HEK293 (cell line): ENCODE measurements at regions not wholly inside any gene's neighbourhood (a gene's known extent, or its start where the extent isn't known, plus 50 kb on each side); places are given as distances from the start of the nearest gene placed in this dataset.

ENCODE experiments used
- CTCF ChIA-PET: fragments of 350-600 bp; formaldehyde crosslinking; extraction: SDS; loops from one replicate; lab custom pipeline; 2021; ENCODE audit warnings: antibody characterized with exemption; lab: Yijun Ruan, JAX
- POLR2A ChIA-PET: fragments of 300-600 bp; formaldehyde crosslinking; extraction: SDS; loops from one replicate; lab custom pipeline; 2020; ENCODE audit warnings: antibody characterized with exemption, inconsistent platforms; lab: Yijun Ruan, JAX
- H3K27ac ChIP-seq: fragments of 200-500 bp; sonication (Bioruptor generic); 2 replicates; pipeline ENCODE4 v1.5.1; 2014; ENCODE audit warnings: low read depth, low read length, control low read depth, inconsistent platforms; ENCODE audit errors: extremely low read depth
- H3K36me3 ChIP-seq, 2 experiments: fragments of 200-500 bp in 1 of 2; sonication (Bioruptor generic) in 1 of 2; 1 replicate in 1 of 2; 2 replicates in 1 of 2; pipeline ENCODE4 v1.5.1; 2014 to 2017; ENCODE audit warnings: inconsistent platforms in 2 of 2, low read length in 2 of 2; ENCODE audit not compliant: control insufficient read depth in 2 of 2, insufficient read depth in 1 of 2
- H3K4me1 ChIP-seq: fragments of 200-500 bp; sonication (Bioruptor generic); 2 replicates; pipeline ENCODE4 v1.5.1; 2014; ENCODE audit warnings: mild to moderate bottlenecking, low read length, inconsistent platforms; ENCODE audit not compliant: control insufficient read depth, insufficient read depth
- H3K4me3 ChIP-seq: 2 replicates; pipeline ENCODE4 v1.5.1; 2011; ENCODE audit warnings: low read depth, mild to moderate bottlenecking, control low read depth, low read length, moderate library complexity
- H3K9me3 ChIP-seq: fragments of 200-500 bp; sonication (Bioruptor generic); 2 replicates; pipeline ENCODE4 v1.5.1; 2014; ENCODE audit warnings: low read depth, low read length, inconsistent platforms; ENCODE audit not compliant: control insufficient read depth, insufficient read depth
- EGR2 ChIP-seq: fragments of 450-650 bp; formaldehyde crosslinking; IDR thresholded peaks from 2 replicates; pipeline ENCODE4 v1.5.1; 2016; ENCODE audit warnings: low read depth, missing biosample characterization, missing genetic modification characterization
- FEZF1 ChIP-seq: fragments of 450-650 bp; formaldehyde crosslinking; IDR thresholded peaks from 2 replicates; pipeline ENCODE4 v1.5.1; 2016; ENCODE audit warnings: missing biosample characterization, missing genetic modification characterization
- GLIS1 ChIP-seq: fragments of 450-650 bp; formaldehyde crosslinking; IDR thresholded peaks from 2 replicates; pipeline ENCODE4 v1.5.1; 2016; ENCODE audit warnings: missing biosample characterization, missing genetic modification characterization
- KLF9 ChIP-seq: fragments of 450-650 bp; formaldehyde crosslinking; IDR thresholded peaks from 2 replicates; pipeline ENCODE4 v1.5.1; 2016; ENCODE audit warnings: missing biosample characterization, missing genetic modification characterization, low read depth
- OVOL3 ChIP-seq: fragments of 450-650 bp; formaldehyde crosslinking; IDR thresholded peaks from 2 replicates; pipeline ENCODE4 v1.5.1; 2016; ENCODE audit warnings: missing biosample characterization, missing genetic modification characterization
- RBAK ChIP-seq: fragments of 450-650 bp; formaldehyde crosslinking; IDR thresholded peaks from 2 replicates; pipeline ENCODE4 v1.5.1; 2016; ENCODE audit warnings: missing biosample characterization, missing genetic modification characterization
- SP7 ChIP-seq: fragments of 450-650 bp; formaldehyde crosslinking; IDR thresholded peaks from 2 replicates; pipeline ENCODE4 v1.5.1; 2016; ENCODE audit warnings: missing biosample characterization, missing genetic modification characterization
- ZEB2 ChIP-seq: fragments of 450-650 bp; formaldehyde crosslinking; IDR thresholded peaks from 2 replicates; pipeline ENCODE4 v1.5.1; 2016; ENCODE audit warnings: missing biosample characterization, missing genetic modification characterization
- ZNF112 ChIP-seq: fragments of 450-650 bp; formaldehyde crosslinking; IDR thresholded peaks from 2 replicates; pipeline ENCODE4 v1.5.0; 2017; ENCODE audit warnings: missing biosample characterization, missing genetic modification characterization
- ZNF133 ChIP-seq: fragments of 450-650 bp; formaldehyde crosslinking; IDR thresholded peaks from 2 replicates; pipeline ENCODE4 v1.5.1; 2016; ENCODE audit warnings: missing biosample characterization, missing genetic modification characterization
- ZNF211 ChIP-seq: fragments of 450-650 bp; formaldehyde crosslinking; IDR thresholded peaks from 2 replicates; pipeline ENCODE4 v1.5.1; 2016; ENCODE audit warnings: low read depth, missing biosample characterization, missing genetic modification characterization
- ZNF366 ChIP-seq: fragments of 450-650 bp; formaldehyde crosslinking; conservative IDR thresholded peaks from 2 replicates; pipeline ENCODE4 v1.5.1; 2016; ENCODE audit warnings: missing biosample characterization, missing genetic modification characterization
- ZNF585B ChIP-seq: fragments of 450-650 bp; formaldehyde crosslinking; IDR thresholded peaks from 2 replicates; pipeline ENCODE4 v1.5.1; 2016; ENCODE audit warnings: missing biosample characterization, missing genetic modification characterization
- ZNF623 ChIP-seq: fragments of 450-650 bp; formaldehyde crosslinking; IDR thresholded peaks from 2 replicates; pipeline ENCODE4 v1.5.1; 2016; ENCODE audit warnings: missing biosample characterization, missing genetic modification characterization
- ZNF639 ChIP-seq: fragments of 450-650 bp; formaldehyde crosslinking; IDR thresholded peaks from 2 replicates; pipeline ENCODE4 v1.5.1; 2016; ENCODE audit warnings: missing biosample characterization, missing genetic modification characterization
- ZNF707 ChIP-seq: fragments of 450-650 bp; formaldehyde crosslinking; IDR thresholded peaks from 2 replicates; pipeline ENCODE4 v1.5.1; 2016; ENCODE audit warnings: missing biosample characterization, missing genetic modification characterization
- ZNF777 ChIP-seq: fragments of 450-650 bp; formaldehyde crosslinking; IDR thresholded peaks from 2 replicates; pipeline ENCODE4 v1.5.1; 2017; ENCODE audit warnings: missing biosample characterization, missing genetic modification characterization, borderline replicate concordance
- ZNF785 ChIP-seq: fragments of 450-650 bp; formaldehyde crosslinking; IDR thresholded peaks from 2 replicates; pipeline ENCODE4 v1.5.1; 2016; ENCODE audit warnings: missing biosample characterization, missing genetic modification characterization
- ZSCAN18 ChIP-seq: fragments of 450-650 bp; formaldehyde crosslinking; IDR thresholded peaks from 2 replicates; pipeline ENCODE4 v1.5.1; 2016; ENCODE audit warnings: missing biosample characterization, missing genetic modification characterization
- TF ChIP-seq, protein P1 (sequence below): fragments of 450-650 bp; formaldehyde crosslinking; IDR thresholded peaks from 2 replicates; pipeline ENCODE4 v1.5.1; 2016; ENCODE audit warnings: missing biosample characterization, missing genetic modification characterization
- TF ChIP-seq, protein P2 (sequence below): fragments of 450-650 bp; formaldehyde crosslinking; IDR thresholded peaks from 2 replicates; pipeline ENCODE4 v1.5.1; 2016; ENCODE audit warnings: missing biosample characterization, missing genetic modification characterization

DNA sequence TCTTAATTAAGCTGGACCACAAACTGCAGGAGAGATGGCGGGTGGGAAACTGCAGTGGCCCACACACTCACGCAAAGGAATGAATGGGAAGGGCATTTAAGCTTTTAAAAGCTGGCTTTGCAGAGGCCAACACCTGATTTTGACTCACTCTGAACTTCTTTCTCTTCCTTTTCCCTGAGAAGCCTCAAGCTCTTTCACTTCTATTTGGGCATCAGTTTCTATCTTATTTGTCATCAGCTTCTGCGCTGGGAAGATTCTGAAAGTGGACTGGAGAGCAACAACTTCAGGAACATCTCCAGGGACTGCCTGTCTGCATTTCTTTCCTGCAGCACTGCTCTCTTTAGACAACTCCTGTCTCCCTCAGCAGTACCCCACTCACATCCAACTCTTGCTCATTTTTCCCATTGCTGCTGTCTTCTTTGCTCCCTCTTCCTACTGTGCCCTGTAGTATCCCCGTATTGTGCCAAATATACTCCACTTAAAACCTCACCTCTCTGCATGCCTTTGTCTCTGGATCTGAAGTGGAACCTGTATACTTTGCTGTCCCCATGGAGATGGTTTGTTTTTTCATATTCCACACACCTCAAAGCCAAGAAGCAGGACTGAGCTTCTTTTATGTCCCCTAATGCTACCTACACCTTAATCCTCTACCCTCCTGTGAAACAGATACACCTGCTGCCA is 143.3 kb upstream of the JUN start:
- ChIA-PET POLR2A (interaction anchor here (1.5 kb wide), 1 partner anchor 24 kb away, joined by 4 read pairs; no protein-coding TSS in a partner anchor), CTCF (interaction anchor here (0.6 kb wide), 1 partner anchor 17 kb away, joined by 4 read pairs; no protein-coding TSS in a partner anchor)
- Histone ChIP-seq H3K36me3 (no peaks in the 10 kb centered on the region), H3K4me1 (peaks cover 2% of the 10 kb centered on the region; the same call in 1 of the 2 replicates), H3K27ac (no peak overlapping the region), H3K4me3 (no peak overlapping the region), H3K9me3 (no peaks in the 10 kb centered on the region)
- TF ChIP-seq ZNF211 (tag by site-specific recombination) = no peak
- no peak for TF ChIP-seq RBAK (tag by site-specific recombination)
- no peak for TF ChIP-seq FEZF1
- no peak for TF ChIP-seq ZNF639 (tag by site-specific recombination)
- no peak for TF ChIP-seq ZNF366 (tag by site-specific recombination)
- no peak for TF ChIP-seq ZNF133
- TF ChIP-seq ZNF623 (tag by site-specific recombination) = no peak
- TF ChIP-seq ZSCAN18 (tag by site-specific recombination) = no peak
- TF ChIP-seq KLF9 = no peak

DNA sequence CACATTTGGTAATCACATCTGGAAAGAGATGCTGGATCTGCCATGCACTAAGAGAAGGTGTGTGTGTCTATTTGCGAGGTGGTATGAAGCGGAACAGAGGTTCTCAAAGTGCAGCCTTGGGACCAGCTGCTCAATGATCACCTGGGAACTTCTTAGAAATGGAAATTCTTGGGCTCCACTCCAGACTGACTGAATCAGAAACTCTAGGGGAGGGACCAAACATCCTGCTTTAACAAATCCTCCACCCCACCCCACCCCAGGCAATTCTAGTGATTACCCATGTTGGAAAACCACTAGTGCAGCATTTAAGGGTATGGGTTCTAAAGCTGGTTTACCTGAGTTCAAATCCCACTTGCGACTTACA is 143.9 kb upstream of the JUN start:
- H3K4me3 ChIP-seq = no peak overlapping the region
- H3K4me1 ChIP-seq = no peaks in the 10 kb centered on the region
- ChIA-PET POLR2A (interaction anchor here (1.0 kb wide), 1 partner anchor 144 kb away, joined by 3 read pairs; the partner anchor contains the start of gene JUN), CTCF (interaction anchor here (0.5 to 0.6 kb wide), 4 partner anchors 17 to 375 kb away, joined by 3 to 4 read pairs (median 4); no protein-coding TSS in a partner anchor)
- no peaks in the 10 kb centered on the region for H3K36me3 ChIP-seq
- no peak overlapping the region for H3K27ac ChIP-seq
- no peak for TF ChIP-seq SP7 (tag by site-specific recombination)
- H3K9me3 ChIP-seq = no peaks in the 10 kb centered on the region

- no peaks in the 10 kb centered on the region for H3K36me3 ChIP-seq
- POLR2A ChIA-PET = interaction anchor here (1.0 kb wide), 1 partner anchor 145 kb away, joined by 3 read pairs; the partner anchor contains the start of gene JUN
- H3K4me1 ChIP-seq = no peaks in the 10 kb centered on the region
- H3K9me3 ChIP-seq = no peaks in the 10 kb centered on the region
- CTCF ChIA-PET = interaction anchor here (0.5 to 0.6 kb wide), 3 partner anchors 92 to 374 kb away, joined by 3 to 4 read pairs (median 3); no protein-coding TSS in a partner anchor
- H3K4me3 ChIP-seq = no peak overlapping the region
- H3K27ac ChIP-seq = no peak overlapping the region
- TF ChIP-seq ZNF707 (tag by site-specific recombination) (no peak), ZNF585B (tag by site-specific recombination) (no peak), ZNF777 (no peak), ZEB2 (no peak), OVOL3 (tag by site-specific recombination) (no peak), EGR2 (no peak), ZNF785 (tag by site-specific recombination) (no peak), ZNF112 (tag by site-specific recombination) (no peak), GLIS1 (tag by site-specific recombination) (no peak)
- TF ChIP-seq, protein P1, sequence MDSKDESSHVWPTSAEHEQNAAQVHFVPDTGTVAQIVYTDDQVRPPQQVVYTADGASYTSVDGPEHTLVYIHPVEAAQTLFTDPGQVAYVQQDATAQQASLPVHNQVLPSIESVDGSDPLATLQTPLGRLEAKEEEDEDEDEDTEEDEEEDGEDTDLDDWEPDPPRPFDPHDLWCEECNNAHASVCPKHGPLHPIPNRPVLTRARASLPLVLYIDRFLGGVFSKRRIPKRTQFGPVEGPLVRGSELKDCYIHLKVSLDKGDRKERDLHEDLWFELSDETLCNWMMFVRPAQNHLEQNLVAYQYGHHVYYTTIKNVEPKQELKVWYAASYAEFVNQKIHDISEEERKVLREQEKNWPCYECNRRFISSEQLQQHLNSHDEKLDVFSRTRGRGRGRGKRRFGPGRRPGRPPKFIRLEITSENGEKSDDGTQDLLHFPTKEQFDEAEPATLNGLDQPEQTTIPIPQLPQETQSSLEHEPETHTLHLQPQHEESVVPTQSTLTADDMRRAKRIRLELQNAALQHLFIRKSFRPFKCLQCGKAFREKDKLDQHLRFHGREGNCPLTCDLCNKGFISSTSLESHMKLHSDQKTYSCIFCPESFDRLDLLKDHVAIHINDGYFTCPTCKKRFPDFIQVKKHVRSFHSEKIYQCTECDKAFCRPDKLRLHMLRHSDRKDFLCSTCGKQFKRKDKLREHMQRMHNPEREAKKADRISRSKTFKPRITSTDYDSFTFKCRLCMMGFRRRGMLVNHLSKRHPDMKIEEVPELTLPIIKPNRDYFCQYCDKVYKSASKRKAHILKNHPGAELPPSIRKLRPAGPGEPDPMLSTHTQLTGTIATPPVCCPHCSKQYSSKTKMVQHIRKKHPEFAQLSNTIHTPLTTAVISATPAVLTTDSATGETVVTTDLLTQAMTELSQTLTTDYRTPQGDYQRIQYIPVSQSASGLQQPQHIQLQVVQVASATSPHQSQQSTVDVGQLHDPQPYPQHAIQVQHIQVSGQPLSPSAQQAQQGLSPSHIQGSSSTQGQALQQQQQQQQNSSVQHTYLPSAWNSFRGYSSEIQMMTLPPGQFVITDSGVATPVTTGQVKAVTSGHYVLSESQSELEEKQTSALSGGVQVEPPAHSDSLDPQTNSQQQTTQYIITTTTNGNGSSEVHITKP = no peak
- TF ChIP-seq, protein P2, sequence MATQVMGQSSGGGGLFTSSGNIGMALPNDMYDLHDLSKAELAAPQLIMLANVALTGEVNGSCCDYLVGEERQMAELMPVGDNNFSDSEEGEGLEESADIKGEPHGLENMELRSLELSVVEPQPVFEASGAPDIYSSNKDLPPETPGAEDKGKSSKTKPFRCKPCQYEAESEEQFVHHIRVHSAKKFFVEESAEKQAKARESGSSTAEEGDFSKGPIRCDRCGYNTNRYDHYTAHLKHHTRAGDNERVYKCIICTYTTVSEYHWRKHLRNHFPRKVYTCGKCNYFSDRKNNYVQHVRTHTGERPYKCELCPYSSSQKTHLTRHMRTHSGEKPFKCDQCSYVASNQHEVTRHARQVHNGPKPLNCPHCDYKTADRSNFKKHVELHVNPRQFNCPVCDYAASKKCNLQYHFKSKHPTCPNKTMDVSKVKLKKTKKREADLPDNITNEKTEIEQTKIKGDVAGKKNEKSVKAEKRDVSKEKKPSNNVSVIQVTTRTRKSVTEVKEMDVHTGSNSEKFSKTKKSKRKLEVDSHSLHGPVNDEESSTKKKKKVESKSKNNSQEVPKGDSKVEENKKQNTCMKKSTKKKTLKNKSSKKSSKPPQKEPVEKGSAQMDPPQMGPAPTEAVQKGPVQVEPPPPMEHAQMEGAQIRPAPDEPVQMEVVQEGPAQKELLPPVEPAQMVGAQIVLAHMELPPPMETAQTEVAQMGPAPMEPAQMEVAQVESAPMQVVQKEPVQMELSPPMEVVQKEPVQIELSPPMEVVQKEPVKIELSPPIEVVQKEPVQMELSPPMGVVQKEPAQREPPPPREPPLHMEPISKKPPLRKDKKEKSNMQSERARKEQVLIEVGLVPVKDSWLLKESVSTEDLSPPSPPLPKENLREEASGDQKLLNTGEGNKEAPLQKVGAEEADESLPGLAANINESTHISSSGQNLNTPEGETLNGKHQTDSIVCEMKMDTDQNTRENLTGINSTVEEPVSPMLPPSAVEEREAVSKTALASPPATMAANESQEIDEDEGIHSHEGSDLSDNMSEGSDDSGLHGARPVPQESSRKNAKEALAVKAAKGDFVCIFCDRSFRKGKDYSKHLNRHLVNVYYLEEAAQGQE (tag by site-specific recombination) = no peak
Measured at GRCh38 chr1:58928514-58928913, 144.7 kb upstream of the JUN start.
